GM18508 (cell line): ENCODE measurements at regions not wholly inside any gene's neighbourhood (a gene's known extent, or its start where the extent isn't known, plus 50 kb on each side); places are given as distances from the start of the nearest gene placed in this dataset.

Experiments used
- ATAC-seq: cut with Tn5 transposase; IDR thresholded peaks from one replicate; pipeline ENCODE4 v1.9.1; 2021; ENCODE audit warnings: moderate number of reproducible peaks; ENCODE audit not compliant: insufficient read depth, unreplicated experiment

GRCh38 chr18:55069497-55069896 is 110.2 kb upstream of the CCDC68 start:
- ATAC-seq = peak; percentile 77

- ATAC-seq = peak; percentile 42
Observed at GRCh38 chr18:55064760-55065159, 105.5 kb upstream of the CCDC68 start.

- no peak for ATAC-seq
Observed at GRCh38 chr18:55064073-55064472, 104.8 kb upstream of the CCDC68 start.

- ATAC-seq = no peak
Observed at GRCh38 chr18:55054021-55054990, 95.0 kb upstream of the CCDC68 start.

- no peak for ATAC-seq
Observed at GRCh38 chr18:55048892-55049291, 89.6 kb upstream of the CCDC68 start.

GRCh38 chr18:55047546-55047945 is 88.3 kb upstream of the CCDC68 start:
- no peak for ATAC-seq

GRCh38 chr18:55041366-55041765 is 82.1 kb upstream of the CCDC68 start:
- no peak for ATAC-seq

- no peak for ATAC-seq
Observed at GRCh38 chr18:55038162-55038561, 78.9 kb upstream of the CCDC68 start.

- ATAC-seq = no peak
Observed at GRCh38 chr18:55034742-55035141, 75.5 kb upstream of the CCDC68 start.

GRCh38 chr18:55031979-55032378 is 72.7 kb upstream of the CCDC68 start:
- no peak for ATAC-seq

GRCh38 chr18:55031576-55031975 is 72.3 kb upstream of the CCDC68 start:
- no peak for ATAC-seq

GRCh38 chr18:55031164-55031563 is 71.9 kb upstream of the CCDC68 start:
- no peak for ATAC-seq

- no peak for ATAC-seq
Observed at GRCh38 chr18:55024564-55024963, 65.3 kb upstream of the CCDC68 start.

- no peak for ATAC-seq
Observed at GRCh38 chr18:55018602-55019001, 59.3 kb upstream of the CCDC68 start.

- ATAC-seq = no peak
Observed at GRCh38 chr18:55014095-55014494, 54.8 kb upstream of the CCDC68 start.

GRCh38 chr18:55013685-55014084 is 54.4 kb upstream of the CCDC68 start:
- ATAC-seq = no peak

- ATAC-seq = no peak
Observed at GRCh38 chr18:55013086-55013485, 53.8 kb upstream of the CCDC68 start.

- no peak for ATAC-seq
Observed at GRCh38 chr18:55012008-55012407, 52.7 kb upstream of the CCDC68 start.
